Fibroblast of lung (primary cell): ENCODE measurements at regions not wholly inside any gene's neighbourhood (a gene's known extent, or its start where the extent isn't known, plus 50 kb on each side); places are given as distances from the start of the nearest gene placed in this dataset.
"Not testable (repeated sequence)": the region's sequence is repeated elsewhere in the genome, so short reads cannot be mapped to it uniquely, and the experiment has no call there.

Source experiments
- DNase-seq, 2 donors: peaks; one replicate each; pipeline versions ENCODE4 v3.0.0 to v3.0.0-alpha.2; 2010; ENCODE audit warnings: low read depth in 2 of 2
- H2AFZ ChIP-seq: 2 replicates; pipeline ENCODE4 v1.5.1; 2012; ENCODE audit warnings: low read length, control low read depth, inconsistent platforms
- H3K27ac ChIP-seq: 2 replicates; pipeline ENCODE4 v1.5.1; 2011; ENCODE audit warnings: low read length, control low read depth; ENCODE audit not compliant: insufficient read depth
- H3K27me3 ChIP-seq: 2 replicates; pipeline ENCODE4 v1.5.1; 2011; ENCODE audit warnings: mild to moderate bottlenecking, low read length; ENCODE audit not compliant: control insufficient read depth, insufficient read depth
- H3K36me3 ChIP-seq: 2 replicates; pipeline ENCODE4 v1.5.1; 2011; ENCODE audit warnings: low read length; ENCODE audit not compliant: control insufficient read depth, insufficient read depth
- H3K4me1 ChIP-seq: 2 replicates; pipeline ENCODE4 v1.5.1; 2011; ENCODE audit warnings: low read length; ENCODE audit not compliant: control insufficient read depth, insufficient read depth; ENCODE audit errors: extremely low read depth
- H3K4me2 ChIP-seq: 2 replicates; pipeline ENCODE4 v1.5.1; 2011; ENCODE audit warnings: low read length, control low read depth; ENCODE audit not compliant: insufficient read depth; ENCODE audit errors: extremely low read depth
- H3K4me3 ChIP-seq, 4 experiments: fragments of 200-600 bp in 1 of 4; sonication (generic) in 1 of 4; replicated peaks in 1 of 4; 2 replicates each; pipeline ENCODE4 v1.5.1; 2011 to 2016; ENCODE audit warnings: low read length in 4 of 4, low read depth in 3 of 4, mild to moderate bottlenecking in 3 of 4, control low read depth in 2 of 4, inconsistent platforms in 1 of 4, mixed read lengths in 1 of 4; ENCODE audit not compliant: insufficient read depth in 1 of 4; ENCODE audit errors: control extremely low read depth in 1 of 4
- H3K79me2 ChIP-seq: 2 replicates; pipeline ENCODE4 v1.5.1; 2012; ENCODE audit warnings: mild to moderate bottlenecking, low read length, inconsistent platforms; ENCODE audit not compliant: control insufficient read depth, insufficient read depth
- H3K9ac ChIP-seq: 2 replicates; pipeline ENCODE4 v1.5.1; 2011; ENCODE audit warnings: mild to moderate bottlenecking, low read length, control low read depth; ENCODE audit not compliant: insufficient read depth
- H3K9me3 ChIP-seq: 2 replicates; pipeline ENCODE4 v1.5.1; 2012; ENCODE audit warnings: low read depth, low read length; ENCODE audit not compliant: control insufficient read depth, insufficient read depth
- H4K20me1 ChIP-seq: 2 replicates; pipeline ENCODE4 v1.5.1; 2011; ENCODE audit warnings: low read length; ENCODE audit not compliant: control insufficient read depth, insufficient read depth; ENCODE audit errors: extremely low read depth
- EZH2 ChIP-seq: IDR thresholded peaks from 2 replicates; pipeline ENCODE4 v1.5.1; 2012; ENCODE audit warnings: low read length, control low read depth, mild to moderate bottlenecking; ENCODE audit errors: missing control alignments
- TF ChIP-seq, protein P1 (sequence below), 2 donors: IDR thresholded peaks in 1 of 2; conservative IDR thresholded peaks in 1 of 2; 1 replicate in 1 of 2; 2 replicates in 1 of 2; pipeline ENCODE4 v1.5.1; 2011 to 2012; ENCODE audit warnings: low read length in 2 of 2, control low read depth in 1 of 2, inconsistent platforms in 1 of 2, low read depth in 1 of 2, mild to moderate bottlenecking in 1 of 2

- no peak for TF ChIP-seq EZH2
- TF ChIP-seq, protein P1, sequence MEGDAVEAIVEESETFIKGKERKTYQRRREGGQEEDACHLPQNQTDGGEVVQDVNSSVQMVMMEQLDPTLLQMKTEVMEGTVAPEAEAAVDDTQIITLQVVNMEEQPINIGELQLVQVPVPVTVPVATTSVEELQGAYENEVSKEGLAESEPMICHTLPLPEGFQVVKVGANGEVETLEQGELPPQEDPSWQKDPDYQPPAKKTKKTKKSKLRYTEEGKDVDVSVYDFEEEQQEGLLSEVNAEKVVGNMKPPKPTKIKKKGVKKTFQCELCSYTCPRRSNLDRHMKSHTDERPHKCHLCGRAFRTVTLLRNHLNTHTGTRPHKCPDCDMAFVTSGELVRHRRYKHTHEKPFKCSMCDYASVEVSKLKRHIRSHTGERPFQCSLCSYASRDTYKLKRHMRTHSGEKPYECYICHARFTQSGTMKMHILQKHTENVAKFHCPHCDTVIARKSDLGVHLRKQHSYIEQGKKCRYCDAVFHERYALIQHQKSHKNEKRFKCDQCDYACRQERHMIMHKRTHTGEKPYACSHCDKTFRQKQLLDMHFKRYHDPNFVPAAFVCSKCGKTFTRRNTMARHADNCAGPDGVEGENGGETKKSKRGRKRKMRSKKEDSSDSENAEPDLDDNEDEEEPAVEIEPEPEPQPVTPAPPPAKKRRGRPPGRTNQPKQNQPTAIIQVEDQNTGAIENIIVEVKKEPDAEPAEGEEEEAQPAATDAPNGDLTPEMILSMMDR (conservative IDR thresholded peaks at IDR 0.05 in 1 of 2, IDR thresholded peaks at IDR 0.05 in 1 of 2; ENCODE audit: low read depth in 1 of 2, low read length in 2 of 2): no peak
- no peak overlapping the region for H2AFZ ChIP-seq
- H3K36me3 ChIP-seq: no peaks in the 10 kb centered on the region
- H3K4me1 ChIP-seq: no peaks in the 10 kb centered on the region
- no peak overlapping the region for H3K4me3 ChIP-seq
- H3K9me3 ChIP-seq: no peaks in the 10 kb centered on the region
- H3K27ac ChIP-seq: no peak overlapping the region
- H4K20me1 ChIP-seq: no peaks in the 10 kb centered on the region
- no peak overlapping the region for H3K4me2 ChIP-seq
- H3K9ac ChIP-seq: no peak overlapping the region
- H3K79me2 ChIP-seq: no peaks in the 10 kb centered on the region
- DNase-seq: no peak
- no peaks in the 10 kb centered on the region for H3K27me3 ChIP-seq
Measured at GRCh38 chr5:106014262-106014661, 1656.5 kb downstream of the EFNA5 start.

- Histone ChIP-seq H3K9me3 (no peaks in the 10 kb centered on the region), H3K27me3 (no peaks in the 10 kb centered on the region), H2AFZ (no peak overlapping the region), H4K20me1 (no peaks in the 10 kb centered on the region), H3K9ac (no peak overlapping the region), H3K4me2 (no peak overlapping the region), H3K4me3 (no peak overlapping the region), H3K4me1 (no peaks in the 10 kb centered on the region), H3K36me3 (no peaks in the 10 kb centered on the region), H3K27ac (no peak overlapping the region), H3K79me2 (no peaks in the 10 kb centered on the region)
- no peak for TF ChIP-seq EZH2
- no peak for DNase-seq
Measured at GRCh38 chr5:106006242-106006641, 1664.5 kb downstream of the EFNA5 start.

DNA sequence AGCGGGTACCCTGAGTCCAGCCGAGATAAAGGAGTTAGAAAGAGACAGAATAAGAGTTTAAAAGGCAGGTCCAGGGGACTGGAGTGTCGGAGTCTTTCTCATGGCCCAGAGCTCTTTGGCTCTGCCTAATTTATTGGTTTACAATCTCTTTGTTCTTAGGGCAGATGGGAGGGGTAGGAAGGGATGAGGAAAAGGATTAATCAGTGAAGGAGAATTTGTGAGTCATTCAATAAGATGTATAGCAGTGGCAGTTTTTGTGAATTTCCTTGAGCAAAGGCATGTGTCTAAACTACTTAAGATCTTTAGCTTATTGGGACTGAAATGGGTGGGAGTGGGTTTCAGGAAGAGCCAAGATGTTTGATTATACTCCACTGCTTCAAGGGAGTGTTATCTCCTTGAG is 1671.7 kb downstream of the EFNA5 start:
- not testable (repeated sequence) for H3K4me1 ChIP-seq, H3K27ac ChIP-seq, H3K9ac ChIP-seq, H3K4me3 ChIP-seq, H2AFZ ChIP-seq, H3K27me3 ChIP-seq, H3K79me2 ChIP-seq, H4K20me1 ChIP-seq, H3K4me2 ChIP-seq, H3K9me3 ChIP-seq, H3K36me3 ChIP-seq
- peak in 1 of 2 donors; percentile 9 for DNase-seq

DNA sequence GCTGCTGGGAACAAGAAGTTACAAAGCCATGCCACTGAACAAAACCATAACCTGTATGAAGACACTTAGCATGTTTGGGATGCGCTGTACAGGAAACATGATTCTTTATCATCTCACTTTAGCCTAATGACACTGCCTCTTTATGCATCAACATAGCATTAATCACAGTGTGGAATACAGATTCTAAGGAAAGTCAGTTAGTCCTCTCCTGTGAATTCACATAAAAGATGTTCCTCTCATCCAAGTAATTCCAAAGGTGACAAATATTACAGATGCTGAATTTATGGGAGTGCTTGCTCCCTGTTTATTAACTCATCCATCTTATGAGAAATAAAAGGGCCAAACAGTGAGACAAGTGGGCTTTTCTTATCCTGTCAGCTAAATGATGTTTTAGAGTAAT is 1677.7 kb downstream of the EFNA5 start:
- Histone ChIP-seq H3K4me2 (no peak overlapping the region), H3K36me3 (no peaks in the 10 kb centered on the region), H3K27ac (no peak overlapping the region), H3K4me1 (no peaks in the 10 kb centered on the region), H3K4me3 (no peak overlapping the region), H3K79me2 (no peaks in the 10 kb centered on the region), H2AFZ (no peak overlapping the region), H3K9ac (no peak overlapping the region), H4K20me1 (no peaks in the 10 kb centered on the region), H3K9me3 (no peaks in the 10 kb centered on the region), H3K27me3 (no peaks in the 10 kb centered on the region)
- DNase-seq: no peak
- no peak for TF ChIP-seq EZH2
- TF ChIP-seq, protein P1 (conservative IDR thresholded peaks at IDR 0.05 in 1 of 2, IDR thresholded peaks at IDR 0.05 in 1 of 2; ENCODE audit: low read depth in 1 of 2, low read length in 2 of 2): no peak
